Neural cell (in vitro differentiated cells): ENCODE measurements at regions not wholly inside any gene's neighbourhood (a gene's known extent, or its start where the extent isn't known, plus 50 kb on each side); places are given as distances from the start of the nearest gene placed in this dataset.

ENCODE experiments used
- EP300 ChIP-seq: fragments of 450-650 bp; conservative IDR thresholded peaks from 2 replicates; pipeline ENCODE4 v1.6.1; 2014; ENCODE audit warnings: antibody characterized with exemption, mild to moderate bottlenecking, moderate library complexity; ENCODE audit not compliant: poor library complexity, severe bottlenecking
- EZH2 ChIP-seq: fragments of 200-600, 300-800 bp; shearing (Covaris generic), sonication (generic); IDR thresholded peaks from 2 replicates; pipeline ENCODE4 v1.6.1; 2014; ENCODE audit warnings: antibody characterized with exemption, low read length, borderline replicate concordance, mild to moderate bottlenecking; ENCODE audit not compliant: insufficient read depth, poor library complexity, severe bottlenecking
- POLR2AphosphoS5 ChIP-seq: IDR thresholded peaks from 2 replicates; pipeline ENCODE4 v1.6.1; 2012
- SMC3 ChIP-seq: fragments of 450-650 bp; conservative IDR thresholded peaks from 2 replicates; pipeline ENCODE4 v1.6.1; 2014; ENCODE audit warnings: antibody characterized with exemption, mild to moderate bottlenecking, moderate library complexity; ENCODE audit not compliant: poor library complexity
- TAF1 ChIP-seq: IDR thresholded peaks from 2 replicates; pipeline ENCODE4 v1.6.1; 2012; ENCODE audit warnings: low read depth
- TF ChIP-seq, protein P1 (sequence below): fragments of 450-650 bp; IDR thresholded peaks from 2 replicates; pipeline ENCODE4 v1.5.1; 2014; ENCODE audit warnings: antibody characterized with exemption, mild to moderate bottlenecking, moderate library complexity; ENCODE audit not compliant: poor library complexity, severe bottlenecking
- TF ChIP-seq, protein P2 (sequence below): IDR thresholded peaks from 2 replicates; pipeline ENCODE4 v1.6.1; 2012; ENCODE audit warnings: borderline replicate concordance

DNA sequence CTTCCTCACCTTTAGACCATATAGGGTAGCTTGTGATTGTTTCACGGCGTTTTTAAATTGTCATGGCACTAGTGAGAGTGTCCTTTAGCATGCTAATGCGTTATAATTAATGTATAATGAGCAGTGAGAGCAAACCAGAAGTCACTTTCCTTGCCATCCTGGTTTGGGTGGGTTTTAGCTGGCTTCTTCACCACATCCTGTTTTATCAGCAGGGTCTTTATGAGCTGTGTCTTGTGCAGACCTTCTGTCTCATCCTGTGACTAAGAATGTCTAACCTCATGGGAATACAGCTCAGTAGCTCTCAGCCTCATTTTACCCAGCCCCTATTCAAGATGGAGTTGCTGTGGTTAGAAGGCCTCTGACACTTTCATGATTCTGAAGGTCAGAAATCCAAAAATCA is 370.9 kb upstream of the RBFOX1 start:
- TF ChIP-seq POLR2AphosphoS5 = no peak
- TF ChIP-seq, protein P1, sequence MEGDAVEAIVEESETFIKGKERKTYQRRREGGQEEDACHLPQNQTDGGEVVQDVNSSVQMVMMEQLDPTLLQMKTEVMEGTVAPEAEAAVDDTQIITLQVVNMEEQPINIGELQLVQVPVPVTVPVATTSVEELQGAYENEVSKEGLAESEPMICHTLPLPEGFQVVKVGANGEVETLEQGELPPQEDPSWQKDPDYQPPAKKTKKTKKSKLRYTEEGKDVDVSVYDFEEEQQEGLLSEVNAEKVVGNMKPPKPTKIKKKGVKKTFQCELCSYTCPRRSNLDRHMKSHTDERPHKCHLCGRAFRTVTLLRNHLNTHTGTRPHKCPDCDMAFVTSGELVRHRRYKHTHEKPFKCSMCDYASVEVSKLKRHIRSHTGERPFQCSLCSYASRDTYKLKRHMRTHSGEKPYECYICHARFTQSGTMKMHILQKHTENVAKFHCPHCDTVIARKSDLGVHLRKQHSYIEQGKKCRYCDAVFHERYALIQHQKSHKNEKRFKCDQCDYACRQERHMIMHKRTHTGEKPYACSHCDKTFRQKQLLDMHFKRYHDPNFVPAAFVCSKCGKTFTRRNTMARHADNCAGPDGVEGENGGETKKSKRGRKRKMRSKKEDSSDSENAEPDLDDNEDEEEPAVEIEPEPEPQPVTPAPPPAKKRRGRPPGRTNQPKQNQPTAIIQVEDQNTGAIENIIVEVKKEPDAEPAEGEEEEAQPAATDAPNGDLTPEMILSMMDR = no peak
- TF ChIP-seq SMC3 = no peak
- no peak for TF ChIP-seq TAF1
- no peak for TF ChIP-seq EZH2
- TF ChIP-seq, protein P2, sequence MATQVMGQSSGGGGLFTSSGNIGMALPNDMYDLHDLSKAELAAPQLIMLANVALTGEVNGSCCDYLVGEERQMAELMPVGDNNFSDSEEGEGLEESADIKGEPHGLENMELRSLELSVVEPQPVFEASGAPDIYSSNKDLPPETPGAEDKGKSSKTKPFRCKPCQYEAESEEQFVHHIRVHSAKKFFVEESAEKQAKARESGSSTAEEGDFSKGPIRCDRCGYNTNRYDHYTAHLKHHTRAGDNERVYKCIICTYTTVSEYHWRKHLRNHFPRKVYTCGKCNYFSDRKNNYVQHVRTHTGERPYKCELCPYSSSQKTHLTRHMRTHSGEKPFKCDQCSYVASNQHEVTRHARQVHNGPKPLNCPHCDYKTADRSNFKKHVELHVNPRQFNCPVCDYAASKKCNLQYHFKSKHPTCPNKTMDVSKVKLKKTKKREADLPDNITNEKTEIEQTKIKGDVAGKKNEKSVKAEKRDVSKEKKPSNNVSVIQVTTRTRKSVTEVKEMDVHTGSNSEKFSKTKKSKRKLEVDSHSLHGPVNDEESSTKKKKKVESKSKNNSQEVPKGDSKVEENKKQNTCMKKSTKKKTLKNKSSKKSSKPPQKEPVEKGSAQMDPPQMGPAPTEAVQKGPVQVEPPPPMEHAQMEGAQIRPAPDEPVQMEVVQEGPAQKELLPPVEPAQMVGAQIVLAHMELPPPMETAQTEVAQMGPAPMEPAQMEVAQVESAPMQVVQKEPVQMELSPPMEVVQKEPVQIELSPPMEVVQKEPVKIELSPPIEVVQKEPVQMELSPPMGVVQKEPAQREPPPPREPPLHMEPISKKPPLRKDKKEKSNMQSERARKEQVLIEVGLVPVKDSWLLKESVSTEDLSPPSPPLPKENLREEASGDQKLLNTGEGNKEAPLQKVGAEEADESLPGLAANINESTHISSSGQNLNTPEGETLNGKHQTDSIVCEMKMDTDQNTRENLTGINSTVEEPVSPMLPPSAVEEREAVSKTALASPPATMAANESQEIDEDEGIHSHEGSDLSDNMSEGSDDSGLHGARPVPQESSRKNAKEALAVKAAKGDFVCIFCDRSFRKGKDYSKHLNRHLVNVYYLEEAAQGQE = no peak
- no peak for TF ChIP-seq EP300
